CD4-positive, alpha-beta memory T cell (primary cell): ENCODE measurements at regions not wholly inside any gene's neighbourhood (a gene's known extent, or its start where the extent isn't known, plus 50 kb on each side); places are given as distances from the start of the nearest gene placed in this dataset.

ENCODE experiments used
- CTCF ChIA-PET: fragments of 350-600 bp; sonication (Branson Sonifier 250); formaldehyde crosslinking; loops from one replicate; lab custom pipeline; 2021; ENCODE audit warnings: inconsistent platforms; ENCODE audit not compliant: partially characterized antibody; lab: Charles Lee
- POLR2A ChIA-PET: fragments of 350-600 bp; sonication (Branson Sonifier 250); formaldehyde crosslinking; loops from one replicate; lab custom pipeline; 2021; ENCODE audit not compliant: partially characterized antibody; lab: Charles Lee
- DNase-seq, 5 donors: peaks; one replicate each; pipeline versions ENCODE4 v3.0.0 to v3.0.0-alpha.2; 2020 to 2022; ENCODE audit warnings: mixed read lengths in 1 of 5
- H3K27ac ChIP-seq: one replicate; pipeline ENCODE4 v1.7.0; 2013; ENCODE audit warnings: low read depth, low read length
- H3K27me3 ChIP-seq: 2 replicates; pipeline ENCODE4 v1.7.0; 2013; ENCODE audit warnings: mild to moderate bottlenecking, low read length, moderate library complexity; ENCODE audit not compliant: insufficient read depth
- H3K36me3 ChIP-seq: 2 replicates; pipeline ENCODE4 v1.7.0; 2013; ENCODE audit warnings: mild to moderate bottlenecking, low read length, moderate library complexity; ENCODE audit not compliant: insufficient read depth
- H3K4me1 ChIP-seq: 2 replicates; pipeline ENCODE4 v1.7.0; 2013; ENCODE audit warnings: mild to moderate bottlenecking, low read length, moderate library complexity; ENCODE audit not compliant: insufficient read depth
- H3K4me3 ChIP-seq, 2 donors: one replicate each; pipeline ENCODE4 v1.7.0; 2013; ENCODE audit warnings: low read length in 2 of 2, mild to moderate bottlenecking in 1 of 2
- H3K9me3 ChIP-seq, 2 donors: one replicate each; pipeline ENCODE4 v1.7.0; 2013; ENCODE audit warnings: low read length in 2 of 2, control low read depth in 1 of 2; ENCODE audit not compliant: control insufficient read depth in 1 of 2
- H3K27ac Mint-ChIP-seq, 7 donors: one replicate each; pipeline ENCODE4 v1.8.0; 2020 to 2021; ENCODE audit warnings: mixed read lengths in 7 of 7, mild to moderate bottlenecking in 6 of 7, inconsistent platforms in 3 of 7, moderate library complexity in 3 of 7
- H3K27me3 Mint-ChIP-seq, 2 donors: one replicate each; pipeline ENCODE4 v1.8.0; 2020 to 2021; ENCODE audit warnings: mixed read lengths in 2 of 2
- H3K36me3 Mint-ChIP-seq, 2 donors: one replicate each; pipeline ENCODE4 v1.8.0; 2020 to 2021; ENCODE audit warnings: mixed read lengths in 2 of 2, inconsistent platforms in 1 of 2, mild to moderate bottlenecking in 1 of 2
- H3K4me1 Mint-ChIP-seq, 4 donors: one replicate each; pipeline ENCODE4 v1.8.0; 2020 to 2021; ENCODE audit warnings: mixed read lengths in 4 of 4, mild to moderate bottlenecking in 1 of 4
- H3K4me3 Mint-ChIP-seq, 8 donors: one replicate each; pipeline ENCODE4 v1.8.0; 2020 to 2021; ENCODE audit warnings: mixed read lengths in 8 of 8, mild to moderate bottlenecking in 7 of 8, moderate library complexity in 6 of 8, inconsistent platforms in 3 of 8
- H3K9me3 Mint-ChIP-seq, 8 donors: one replicate each; pipeline ENCODE4 v1.8.0; 2020 to 2021; ENCODE audit warnings: mixed read lengths in 8 of 8, mild to moderate bottlenecking in 5 of 8, inconsistent platforms in 3 of 8, moderate library complexity in 1 of 8
- intact Hi-C: fragments of 100-400 bp; cut with micrococcal nuclease; formaldehyde crosslinking; loops from one replicate; pipeline ENCODE4 v1.15.1; 2023

DNA sequence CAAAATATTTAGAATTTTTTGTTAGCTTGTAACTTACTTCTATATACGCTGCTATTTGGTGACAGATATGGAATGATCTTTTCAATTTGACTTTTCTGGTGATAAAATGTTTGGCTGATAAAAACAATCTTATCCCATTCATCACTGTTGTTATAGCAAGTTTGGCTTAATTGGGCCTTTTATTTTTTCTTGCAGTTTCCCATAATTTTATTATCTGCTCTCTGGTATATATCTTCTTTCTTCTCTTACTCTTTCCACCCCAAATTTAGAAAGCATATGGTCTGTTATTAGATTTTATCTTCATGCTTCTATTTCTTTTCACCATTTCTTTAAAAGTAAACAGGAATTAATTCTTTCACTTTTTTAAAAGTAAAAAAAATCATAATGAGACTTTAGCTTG is 474.4 kb downstream of the TLE1 start:
- H3K4me1 Mint-ChIP-seq, result no peaks in the 10 kb centered on the region
- Histone ChIP-seq H3K36me3 (no peaks in the 10 kb centered on the region), H3K4me3 (no peak overlapping the region), H3K27me3 (no peaks in the 10 kb centered on the region), H3K9me3 (peaks cover 0 to 4% of the 10 kb centered on the region in 2 donors), H3K4me1 (no peaks in the 10 kb centered on the region), H3K27ac (no peak overlapping the region)
- intact Hi-C loops, result no loop called here
- H3K4me3 Mint-ChIP-seq, result no peak overlapping the region
- H3K9me3 Mint-ChIP-seq, result peaks cover 0 to 24% (median 9%) of the 10 kb centered on the region in 8 donors
- no peak overlapping the region for H3K27ac Mint-ChIP-seq
- ChIA-PET CTCF (no interaction called here), POLR2A (no interaction called here)
- H3K27me3 Mint-ChIP-seq, result no peaks in the 10 kb centered on the region
- no peaks in the 10 kb centered on the region for H3K36me3 Mint-ChIP-seq
- no peak for DNase-seq

DNA sequence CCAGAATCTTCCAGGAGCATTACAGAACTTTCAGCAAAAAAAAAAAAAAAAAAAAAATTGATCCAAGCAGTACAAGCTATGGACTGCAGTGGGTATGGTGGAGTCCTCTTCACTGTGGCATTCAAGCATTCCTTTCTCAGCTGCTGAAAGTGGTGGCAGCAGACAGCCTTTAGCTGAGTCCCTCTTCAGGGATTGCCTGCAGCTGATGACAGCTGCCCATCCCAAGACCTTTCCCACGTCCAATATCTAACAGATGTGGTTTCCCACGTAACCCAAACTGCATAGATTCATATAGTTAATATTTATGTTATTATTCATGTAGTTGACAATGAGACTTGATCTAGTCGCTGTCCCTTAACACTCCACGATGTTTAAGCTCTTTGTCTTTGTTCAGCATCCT is 475.9 kb downstream of the TLE1 start:
- Histone ChIP-seq H3K4me3 (no peak overlapping the region), H3K27me3 (no peaks in the 10 kb centered on the region), H3K27ac (no peak overlapping the region), H3K4me1 (no peaks in the 10 kb centered on the region), H3K36me3 (no peaks in the 10 kb centered on the region), H3K9me3 (peaks cover 0 to 4% of the 10 kb centered on the region in 2 donors)
- no peak for DNase-seq
- CTCF ChIA-PET, result no interaction called here
- Mint-ChIP-seq H3K9me3 (peaks cover 0 to 21% (median 10%) of the 10 kb centered on the region in 8 donors), H3K4me1 (no peaks in the 10 kb centered on the region), H3K27me3 (no peaks in the 10 kb centered on the region), H3K36me3 (no peaks in the 10 kb centered on the region), H3K27ac (no peak overlapping the region), H3K4me3 (no peak overlapping the region)
- intact Hi-C loops, result no loop called here
- POLR2A ChIA-PET, result no interaction called here

DNA sequence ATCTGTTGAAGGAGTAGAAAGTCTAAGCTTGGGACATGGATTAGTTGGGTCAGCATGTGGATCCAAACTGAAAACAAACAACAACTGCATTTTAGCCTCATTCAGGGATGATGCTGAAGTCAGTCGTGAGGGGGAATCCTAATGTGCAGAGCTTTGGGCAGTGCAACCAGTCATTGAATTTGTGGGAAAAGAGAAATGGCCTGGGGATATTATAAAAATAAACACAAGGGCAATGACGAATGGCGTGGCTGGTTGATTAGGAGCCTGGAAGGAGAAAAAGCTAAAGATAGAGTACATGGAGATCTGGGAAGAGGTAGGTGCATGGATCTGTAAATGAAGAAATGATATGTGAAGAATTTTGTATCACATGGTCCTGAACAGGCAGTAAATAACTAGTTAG is 477.6 kb downstream of the TLE1 start:
- ChIA-PET POLR2A (no interaction called here), CTCF (no interaction called here)
- no peaks in the 10 kb centered on the region for H3K27me3 ChIP-seq
- intact Hi-C loops, result no loop called here
- no peak overlapping the region for H3K27ac Mint-ChIP-seq
- H3K4me3 Mint-ChIP-seq, result no peak overlapping the region
- H3K9me3 ChIP-seq, result peaks cover 0 to 4% of the 10 kb centered on the region in 2 donors
- H3K9me3 Mint-ChIP-seq, result peaks cover 0 to 16% (median 8%) of the 10 kb centered on the region in 8 donors
- DNase-seq, result no peak
- H3K4me1 ChIP-seq, result no peaks in the 10 kb centered on the region
- H3K27me3 Mint-ChIP-seq, result no peaks in the 10 kb centered on the region
- H3K4me3 ChIP-seq, result no peak overlapping the region
- no peaks in the 10 kb centered on the region for H3K4me1 Mint-ChIP-seq
- H3K36me3 ChIP-seq, result no peaks in the 10 kb centered on the region
- H3K36me3 Mint-ChIP-seq, result no peaks in the 10 kb centered on the region
- H3K27ac ChIP-seq, result no peak overlapping the region

DNA sequence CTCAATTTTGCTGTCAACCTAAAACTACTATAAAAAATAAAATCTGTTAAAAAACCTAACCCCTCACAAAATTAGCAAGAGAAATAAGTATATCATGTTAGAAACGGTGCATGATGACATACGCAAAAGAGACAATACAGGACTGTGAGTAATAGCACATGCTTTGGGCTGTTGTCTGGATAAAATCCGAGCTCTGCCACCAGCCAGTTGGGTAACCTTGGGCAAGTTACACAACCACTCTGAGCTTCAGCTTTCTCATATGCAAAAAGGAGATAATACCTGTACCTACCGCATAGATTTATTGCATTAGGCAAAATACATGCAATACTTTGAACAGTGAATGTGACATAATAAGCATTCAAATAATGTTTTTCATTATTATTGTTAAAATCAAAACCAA is 481.7 kb downstream of the TLE1 start:
- H3K27ac Mint-ChIP-seq, result no peak overlapping the region
- intact Hi-C loops, result no loop called here
- no peaks in the 10 kb centered on the region for H3K27me3 Mint-ChIP-seq
- H3K4me3 ChIP-seq, result no peak overlapping the region
- POLR2A ChIA-PET, result no interaction called here
- DNase-seq, result no peak
- peaks cover 0 to 4% of the 10 kb centered on the region in 2 donors for H3K9me3 ChIP-seq
- CTCF ChIA-PET, result no interaction called here
- H3K9me3 Mint-ChIP-seq, result peaks cover 0 to 12% (median 7%) of the 10 kb centered on the region in 8 donors
- no peaks in the 10 kb centered on the region for H3K4me1 Mint-ChIP-seq
- no peaks in the 10 kb centered on the region for H3K36me3 ChIP-seq
- H3K27ac ChIP-seq, result no peak overlapping the region
- no peaks in the 10 kb centered on the region for H3K27me3 ChIP-seq
- H3K4me1 ChIP-seq, result no peaks in the 10 kb centered on the region
- no peaks in the 10 kb centered on the region for H3K36me3 Mint-ChIP-seq
- H3K4me3 Mint-ChIP-seq, result no peak overlapping the region

DNA sequence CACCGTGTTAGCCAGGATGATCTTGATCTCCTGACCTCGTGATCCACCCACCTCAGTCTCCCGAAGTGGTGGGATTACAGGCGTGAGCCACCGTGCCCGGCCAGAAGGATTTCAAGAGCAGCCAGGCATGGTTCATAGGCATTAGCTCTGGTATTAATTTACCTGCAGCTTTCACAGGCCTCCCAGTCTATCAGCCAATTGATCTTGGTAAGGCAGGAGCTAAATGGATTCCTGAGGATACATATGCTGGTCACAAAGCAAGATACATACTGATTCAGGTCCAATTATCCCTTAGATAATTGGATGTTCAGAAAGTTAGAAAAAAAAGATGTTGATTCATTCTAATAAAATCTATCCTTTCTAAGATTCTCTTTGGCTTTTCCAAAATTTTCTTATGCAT is 487.1 kb downstream of the TLE1 start:
- Histone ChIP-seq H3K9me3 (no peaks in the 10 kb centered on the region), H3K27me3 (no peaks in the 10 kb centered on the region), H3K4me1 (no peaks in the 10 kb centered on the region), H3K4me3 (no peak overlapping the region), H3K36me3 (no peaks in the 10 kb centered on the region), H3K27ac (no peak overlapping the region)
- Mint-ChIP-seq H3K27ac (no peak overlapping the region), H3K36me3 (no peaks in the 10 kb centered on the region), H3K27me3 (no peaks in the 10 kb centered on the region), H3K4me1 (no peaks in the 10 kb centered on the region), H3K4me3 (no peak overlapping the region), H3K9me3 (peaks cover 2 to 14% (median 8%) of the 10 kb centered on the region in 8 donors)
- ChIA-PET CTCF (no interaction called here), POLR2A (no interaction called here)
- intact Hi-C loops, result no loop called here
- DNase-seq, result peak in 1 of 5 donors; percentile 31

DNA sequence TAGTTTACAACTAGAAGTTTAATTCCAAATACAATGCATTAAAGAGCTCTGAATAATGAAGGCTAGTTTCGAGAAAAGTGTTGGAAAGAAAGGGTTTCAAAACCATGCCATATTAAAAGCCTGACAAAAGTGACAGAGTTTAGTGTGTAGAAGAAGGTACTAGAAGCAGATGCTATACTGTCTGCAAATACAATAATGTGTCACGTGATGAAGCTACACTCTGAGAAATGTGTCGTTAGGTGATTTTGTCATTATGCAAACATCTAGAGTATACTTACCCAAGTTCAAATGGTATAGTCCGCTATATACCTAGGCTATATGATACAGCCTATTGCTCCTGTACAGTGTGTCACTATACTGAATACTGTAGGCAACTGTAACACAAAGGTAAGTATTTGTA is 494.1 kb downstream of the TLE1 start:
- Histone ChIP-seq H3K27ac (no peak overlapping the region), H3K36me3 (no peaks in the 10 kb centered on the region), H3K27me3 (no peaks in the 10 kb centered on the region), H3K4me3 (no peak overlapping the region), H3K4me1 (no peaks in the 10 kb centered on the region), H3K9me3 (no peaks in the 10 kb centered on the region)
- H3K36me3 Mint-ChIP-seq, result no peaks in the 10 kb centered on the region
- ChIA-PET POLR2A (no interaction called here), CTCF (no interaction called here)
- H3K4me3 Mint-ChIP-seq, result no peak overlapping the region
- H3K9me3 Mint-ChIP-seq, result peaks cover 0 to 11% (median 7%) of the 10 kb centered on the region in 8 donors
- no peaks in the 10 kb centered on the region for H3K27me3 Mint-ChIP-seq
- intact Hi-C loops, result no loop called here
- DNase-seq, result no peak
- H3K27ac Mint-ChIP-seq, result no peak overlapping the region
- no peaks in the 10 kb centered on the region for H3K4me1 Mint-ChIP-seq

DNA sequence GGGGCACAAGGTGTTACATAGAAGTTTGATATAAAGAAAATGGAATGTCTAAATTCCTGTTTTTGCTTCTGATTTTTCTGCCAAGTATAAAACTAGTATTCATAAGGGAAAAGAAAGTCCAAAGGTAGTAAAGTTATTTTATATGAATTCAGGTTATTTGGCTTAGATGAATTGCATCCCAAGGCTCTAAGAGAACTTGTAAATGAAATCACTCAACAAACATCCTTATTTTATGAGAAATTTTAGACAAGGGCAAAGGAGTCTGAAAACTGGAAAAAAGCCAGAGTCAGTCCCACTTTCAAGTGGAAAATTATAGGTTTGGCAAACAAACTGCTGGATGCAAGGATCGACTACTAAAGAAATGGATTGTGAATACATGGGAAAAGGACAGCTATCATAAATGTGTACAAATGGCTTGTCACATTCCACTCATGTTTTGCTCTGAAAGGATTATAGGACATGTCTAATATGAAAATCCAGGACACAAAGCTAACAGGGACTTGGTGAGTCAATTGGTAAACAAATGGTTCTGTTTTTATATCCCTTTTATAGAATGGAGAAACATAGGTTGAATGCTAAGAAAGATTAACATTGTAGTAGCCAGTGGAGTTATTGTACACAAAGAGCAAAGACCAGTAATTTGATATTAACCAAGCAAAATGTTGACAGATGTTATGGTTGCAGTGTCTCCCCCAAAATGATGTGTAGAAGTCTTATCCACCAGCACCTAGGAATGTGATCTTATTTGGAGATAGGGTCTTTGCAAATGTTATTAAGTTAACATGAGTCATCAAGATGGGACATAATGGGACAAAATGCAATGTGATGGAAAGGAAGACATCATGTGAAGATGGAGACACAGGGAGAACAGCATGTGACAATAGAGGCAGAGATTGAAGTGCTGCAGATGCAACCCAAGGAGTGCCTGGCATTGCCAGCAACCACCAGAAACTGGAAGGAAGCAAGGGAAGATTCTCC is 495.7 kb downstream of the TLE1 start:
- no peaks in the 10 kb centered on the region for H3K27me3 Mint-ChIP-seq
- ChIA-PET POLR2A (no interaction called here), CTCF (no interaction called here)

More for the DNA sequence above, 495.7 kb downstream of the TLE1 start:
- Mint-ChIP-seq H3K4me1 (no peaks in the 10 kb centered on the region), H3K36me3 (no peaks in the 10 kb centered on the region), H3K9me3 (peaks cover 3 to 11% (median 7%) of the 10 kb centered on the region in 8 donors), H3K4me3 (no peak overlapping the region), H3K27ac (no peak overlapping the region)
- no peak overlapping the region for H3K4me3 ChIP-seq
- no peaks in the 10 kb centered on the region for H3K9me3 ChIP-seq
- intact Hi-C loops, result no loop called here
- no peak overlapping the region for H3K27ac ChIP-seq
- no peak for DNase-seq
- H3K36me3 ChIP-seq, result no peaks in the 10 kb centered on the region
- no peaks in the 10 kb centered on the region for H3K4me1 ChIP-seq
- no peaks in the 10 kb centered on the region for H3K27me3 ChIP-seq
